Esophagus squamous epithelium (tissue), 5 donors: ENCODE measurements at regions not wholly inside any gene's neighbourhood (a gene's known extent, or its start where the extent isn't known, plus 50 kb on each side); places are given as distances from the start of the nearest gene placed in this dataset.

Experiments
- DNase-seq: peaks from one replicate; lab custom pipeline; 2025; lab: John Stamatoyannopoulos, UW
- H3K27ac ChIP-seq, 4 donors: fragments of 200-600 bp; sonication (generic); one replicate each; pipeline ENCODE4 v1.5.1; 2016 to 2019; ENCODE audit warnings: mild to moderate bottlenecking in 1 of 4
- H3K27me3 ChIP-seq, 4 donors: fragments of 200-600 bp; sonication (generic); 1 replicate in 3 of 4; 2 replicates in 1 of 4; pipeline versions ENCODE4 v1.5.1 to v1.6.0; 2017 to 2021; ENCODE audit warnings: antibody characterized with exemption in 1 of 4
- H3K36me3 ChIP-seq, 3 donors: fragments of 200-600 bp; sonication (generic); one replicate each; pipeline ENCODE4 v1.5.1; 2016 to 2019
- H3K4me1 ChIP-seq, 3 donors: fragments of 200-600 bp; sonication (generic); one replicate each; pipeline ENCODE4 v1.5.1; 2017 to 2019
- H3K4me3 ChIP-seq, 4 donors: fragments of 200-600 bp; sonication (generic); 1 replicate in 3 of 4; 2 replicates in 1 of 4; pipeline ENCODE4 v1.5.1; 2016 to 2019; ENCODE audit warnings: mild to moderate bottlenecking in 2 of 4, moderate library complexity in 1 of 4
- H3K9me3 ChIP-seq, 3 donors: fragments of 200-600 bp; sonication (generic); one replicate each; pipeline ENCODE4 v1.5.1; 2016 to 2019
- CTCF ChIP-seq, 6 experiments: fragments of 450-650 bp in 4 of 6; fragments of 200-600 bp in 2 of 6; sonication (generic) in 2 of 6; IDR thresholded peaks; one replicate each; pipeline ENCODE4 v1.5.1; 2016 to 2019; ENCODE audit warnings: antibody characterized with exemption in 6 of 6, mild to moderate bottlenecking in 4 of 6, moderate library complexity in 4 of 6
- POLR2A ChIP-seq, 4 donors: fragments of 450-650 bp; IDR thresholded peaks; one replicate each; pipeline ENCODE4 v1.6.1; 2017; ENCODE audit warnings: antibody characterized with exemption in 4 of 4, mild to moderate bottlenecking in 4 of 4, moderate library complexity in 3 of 4
- WGBS, 2 donors: methylation state at CpG; one replicate each; pipeline ENCODE4 v1.1.5; 2018; 5-methylcytosine and 5-hydroxymethylcytosine counted together
- intact Hi-C: fragments of 100-400 bp; cut with DNase I; formaldehyde crosslinking; loops from one replicate; pipeline ENCODE4 v1.15.0; 2022
- donor health status: DM: yes; HTN: yes; CAD: no.

GRCh38 chr5:63629951-63630630, 332.2 kb downstream of the HTR1A start:
- no peaks in the 10 kb centered on the region for H3K4me1 ChIP-seq
- no peaks in the 10 kb centered on the region for H3K36me3 ChIP-seq
- DNase-seq: no peak
- WGBS, 2 donors: 81 to 91% methylated on average over 4 of the region's 4 CpGs
- TF ChIP-seq POLR2A (IDR thresholded peaks at IDR 0.05) (no peak), CTCF (IDR thresholded peaks at IDR 0.05) (no peak)
- H3K27me3 ChIP-seq: no peaks in the 10 kb centered on the region
- intact Hi-C loops: no loop called here
- no peak overlapping the region for H3K27ac ChIP-seq
- no peak overlapping the region for H3K4me3 ChIP-seq
- no peaks in the 10 kb centered on the region for H3K9me3 ChIP-seq

GRCh38 chr5:63613442-63613841, 348.8 kb downstream of the HTR1A start:
- Histone ChIP-seq H3K27ac (no peak overlapping the region), H3K27me3 (no peaks in the 10 kb centered on the region), H3K36me3 (no peaks in the 10 kb centered on the region), H3K9me3 (no peaks in the 10 kb centered on the region), H3K4me1 (no peaks in the 10 kb centered on the region), H3K4me3 (no peak overlapping the region)
- TF ChIP-seq POLR2A (IDR thresholded peaks at IDR 0.05) (no peak), CTCF (IDR thresholded peaks at IDR 0.05) (no peak)
- intact Hi-C loops: no loop called here
- DNase-seq: no peak
- 93% methylated on average over 3 of the region's 3 CpGs for WGBS, 2 donors

GRCh38 chr5:63603996-63604395, 358.2 kb downstream of the HTR1A start:
- DNase-seq: no peak

GRCh38 chr5:63602971-63603370, 359.3 kb downstream of the HTR1A start:
- no peak for DNase-seq
- H3K4me1 ChIP-seq: no peaks in the 10 kb centered on the region
- no peaks in the 10 kb centered on the region for H3K27me3 ChIP-seq
- no peak overlapping the region for H3K27ac ChIP-seq
- no peak for TF ChIP-seq CTCF (IDR thresholded peaks at IDR 0.05)
- H3K36me3 ChIP-seq: no peaks in the 10 kb centered on the region
- H3K9me3 ChIP-seq: no peaks in the 10 kb centered on the region
- no peak overlapping the region for H3K4me3 ChIP-seq
- intact Hi-C loops: no loop called here

More at GRCh38 chr5:63603996-63604395, 358.2 kb downstream of the HTR1A start:
- intact Hi-C loops: no loop called here
- no peaks in the 10 kb centered on the region for H3K27me3 ChIP-seq
- no peaks in the 10 kb centered on the region for H3K4me1 ChIP-seq
- no peaks in the 10 kb centered on the region for H3K36me3 ChIP-seq
- WGBS, 2 donors: 34 to 60% methylated on average over 3 of the region's 3 CpGs
- no peak for TF ChIP-seq CTCF (IDR thresholded peaks at IDR 0.05)
- no peak for TF ChIP-seq POLR2A (IDR thresholded peaks at IDR 0.05)
- no peak overlapping the region for H3K27ac ChIP-seq
- H3K4me3 ChIP-seq: no peak overlapping the region
- H3K9me3 ChIP-seq: no peaks in the 10 kb centered on the region

- no peak for DNase-seq
These were observed 366.0 kb downstream of the HTR1A start for GRCh38 chr5:63596254-63596653.

More at GRCh38 chr5:63596254-63596653, 366.0 kb downstream of the HTR1A start:
- intact Hi-C loops: no loop called here
- H3K27ac ChIP-seq: no peak overlapping the region
- H3K4me3 ChIP-seq: no peak overlapping the region
- no peaks in the 10 kb centered on the region for H3K27me3 ChIP-seq
- no peaks in the 10 kb centered on the region for H3K4me1 ChIP-seq
- no peaks in the 10 kb centered on the region for H3K36me3 ChIP-seq
- TF ChIP-seq CTCF (IDR thresholded peaks at IDR 0.05) (no peak), POLR2A (IDR thresholded peaks at IDR 0.05) (no peak)
- no peaks in the 10 kb centered on the region for H3K9me3 ChIP-seq
